ENCODE measurements at regions not wholly inside any gene's neighbourhood (a gene's known extent, or its start where the extent isn't known, plus 50 kb on each side); places are given as distances from the start of the nearest gene placed in this dataset.

DNA sequence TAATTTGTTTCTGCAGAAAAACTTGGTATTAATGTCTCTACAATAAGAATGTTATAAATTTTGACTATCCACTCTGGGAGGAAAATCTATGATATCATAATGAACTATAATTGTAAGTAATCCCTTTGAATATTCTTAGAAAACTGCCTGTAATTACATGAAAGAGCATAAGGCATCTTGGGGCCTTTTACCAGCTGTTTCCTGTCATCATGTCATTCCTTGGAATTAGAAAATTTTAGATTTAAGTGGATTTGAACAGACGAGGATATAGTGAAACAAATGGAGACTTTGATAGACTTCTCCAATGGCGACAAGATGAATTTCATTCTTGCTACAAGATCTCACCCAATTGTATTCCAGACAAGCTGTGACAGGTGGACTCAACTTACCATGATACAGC is 423.4 kb upstream of the FLRT2 start:
- TF ChIP-seq POLR2A (IDR thresholded peaks at IDR 0.05) (no peak), CTCF (IDR thresholded peaks at IDR 0.05) (no peak), EP300 (IDR thresholded peaks at IDR 0.05) (no peak)
- no peaks in the 10 kb centered on the region for H3K9me3 ChIP-seq
- WGBS, 3 donors, result 82 to 90% (median 83%) methylated on average over 2 of the region's 2 CpGs
- intact Hi-C loops (cut with DNase I), result no loop called here
- no peaks in the 10 kb centered on the region for H3K27me3 ChIP-seq
- H3K36me3 ChIP-seq, result no peaks in the 10 kb centered on the region
- H3K4me3 ChIP-seq, result no peak overlapping the region
- no peak for DNase-seq
- H3K27ac ChIP-seq, result no peak overlapping the region
- no peaks in the 10 kb centered on the region for H3K4me1 ChIP-seq (ENCODE audit: insufficient read depth)

DNA sequence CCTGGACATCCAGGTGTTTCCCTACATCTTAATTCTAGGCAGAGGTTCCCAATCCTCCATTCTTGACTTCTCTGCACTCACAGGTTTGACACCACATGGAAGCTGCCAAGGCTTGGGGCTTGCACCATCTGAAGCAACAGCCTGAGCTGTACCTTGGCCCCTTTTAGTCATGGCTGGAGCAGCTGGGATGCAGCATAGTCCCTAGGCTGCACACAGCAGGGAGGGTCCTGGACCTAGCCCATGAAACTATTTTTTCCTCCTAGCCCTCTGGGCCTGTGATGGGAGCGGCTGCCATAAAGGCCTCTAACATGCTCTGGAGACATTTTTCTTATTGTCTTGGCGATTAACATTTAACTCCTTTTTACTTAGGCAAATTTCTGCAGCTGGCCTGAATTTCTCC is 417.2 kb upstream of the FLRT2 start:
- TF ChIP-seq EP300 (IDR thresholded peaks at IDR 0.05) (no peak), CTCF (IDR thresholded peaks at IDR 0.05) (no peak), POLR2A (IDR thresholded peaks at IDR 0.05) (no peak)
- H3K4me3 ChIP-seq, result no peak overlapping the region
- no peak for DNase-seq
- intact Hi-C loops (cut with DNase I), result no loop called here
- no peaks in the 10 kb centered on the region for H3K4me1 ChIP-seq (ENCODE audit: insufficient read depth)
- H3K27ac ChIP-seq, result no peak overlapping the region
- no peaks in the 10 kb centered on the region for H3K36me3 ChIP-seq
- no peaks in the 10 kb centered on the region for H3K9me3 ChIP-seq
- 92 to 98% (median 92%) methylated on average over 2 of the region's 2 CpGs for WGBS, 3 donors
- H3K27me3 ChIP-seq, result no peaks in the 10 kb centered on the region

DNA sequence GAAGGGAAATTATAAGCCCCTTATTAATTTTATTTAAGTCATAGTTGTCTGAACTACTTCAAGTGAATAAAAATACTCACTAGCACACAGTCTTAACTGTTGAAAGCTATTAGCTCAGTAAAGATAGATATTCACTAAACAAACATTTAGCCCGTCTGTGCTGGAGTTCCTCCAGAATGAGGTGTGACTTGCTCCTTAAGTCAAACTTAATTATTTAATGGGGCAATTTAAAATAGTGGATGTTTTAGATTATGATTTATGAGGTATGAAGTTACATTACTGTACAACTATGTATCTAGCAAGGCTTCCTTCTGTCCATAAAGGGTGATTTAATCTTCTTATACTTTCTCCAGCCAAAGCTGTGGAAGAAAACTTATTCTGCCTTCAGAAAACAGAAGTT is 414.0 kb upstream of the FLRT2 start:
- no peak for TF ChIP-seq EP300 (IDR thresholded peaks at IDR 0.05)
- no peak for TF ChIP-seq POLR2A (IDR thresholded peaks at IDR 0.05)
- no peak for TF ChIP-seq CTCF (IDR thresholded peaks at IDR 0.05)
- DNase-seq, result no peak
- intact Hi-C loops (cut with DNase I), result no loop called here
- Histone ChIP-seq H3K4me1 (ENCODE audit: insufficient read depth) (no peaks in the 10 kb centered on the region), H3K27me3 (no peaks in the 10 kb centered on the region), H3K27ac (no peak overlapping the region), H3K36me3 (no peaks in the 10 kb centered on the region), H3K4me3 (no peak overlapping the region), H3K9me3 (no peaks in the 10 kb centered on the region)
- 40 to 48% (median 42%) methylated on average over 1 of the region's 1 CpG for WGBS, 3 donors

GRCh38 chr14:85118274-85118673 is 411.7 kb upstream of the FLRT2 start:
- DNase-seq, result no peak
- Histone ChIP-seq H3K9me3 (no peaks in the 10 kb centered on the region), H3K36me3 (no peaks in the 10 kb centered on the region), H3K27me3 (no peaks in the 10 kb centered on the region), H3K27ac (no peak overlapping the region), H3K4me1 (ENCODE audit: insufficient read depth) (no peaks in the 10 kb centered on the region), H3K4me3 (no peak overlapping the region)
- WGBS, 3 donors, result 31 to 48% (median 35%) methylated on average over 5 of the region's 5 CpGs
- TF ChIP-seq POLR2A (IDR thresholded peaks at IDR 0.05) (no peak), EP300 (IDR thresholded peaks at IDR 0.05) (no peak), CTCF (IDR thresholded peaks at IDR 0.05) (no peak)
- intact Hi-C loops (cut with DNase I), result no loop called here

- H3K4me3 ChIP-seq, result no peak overlapping the region
- no peaks in the 10 kb centered on the region for H3K9me3 ChIP-seq
- intact Hi-C loops (cut with DNase I), result no loop called here
- H3K27ac ChIP-seq, result no peak overlapping the region
- H3K36me3 ChIP-seq, result no peaks in the 10 kb centered on the region
- DNase-seq, result no peak
- no peak for TF ChIP-seq EP300 (IDR thresholded peaks at IDR 0.05)
- TF ChIP-seq CTCF (IDR thresholded peaks at IDR 0.05), result no peak
- TF ChIP-seq POLR2A (IDR thresholded peaks at IDR 0.05), result no peak
- no peaks in the 10 kb centered on the region for H3K4me1 ChIP-seq (ENCODE audit: insufficient read depth)
- no peaks in the 10 kb centered on the region for H3K27me3 ChIP-seq
Observed at GRCh38 chr14:85122690-85123089, 407.3 kb upstream of the FLRT2 start.

All from ovary (tissue), 7 donors.